ENCODE measurements at regions not wholly inside any gene's neighbourhood (a gene's known extent, or its start where the extent isn't known, plus 50 kb on each side); places are given as distances from the start of the nearest gene placed in this dataset.

DNA sequence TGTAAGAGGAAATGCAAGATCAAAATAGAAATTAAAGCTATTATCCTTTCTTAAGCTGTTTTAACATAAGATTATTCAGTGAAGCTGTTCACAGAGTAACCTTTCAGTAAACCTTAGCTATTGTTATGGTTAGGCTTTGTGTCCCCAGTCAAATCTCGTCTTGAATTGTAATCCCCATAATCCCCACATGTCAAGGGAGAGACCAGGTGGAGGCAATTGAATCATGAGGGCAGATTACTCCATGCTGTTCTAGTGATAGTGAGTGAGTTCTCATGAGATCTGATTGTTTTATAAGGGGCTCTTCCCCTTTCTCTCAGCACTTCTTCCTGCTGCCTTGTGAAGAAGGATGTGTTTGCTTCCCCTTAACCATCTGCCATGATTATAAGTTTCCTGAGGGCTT, 424.4 kb downstream of the DSEL start:
- no peaks in the 10 kb centered on the region for H3K4me1 ChIP-seq (ENCODE audit: control insufficient read depth, insufficient read depth, low read length)
- no peak overlapping the region for H3K4me3 ChIP-seq (ENCODE audit: low read depth, low read length)
- ChIA-PET CTCF (interaction anchor here (1.7 kb wide), 1 partner anchor 12 kb away, joined by 6 read pairs; no protein-coding TSS in a partner anchor), POLR2A (no interaction called here)
- TF ChIP-seq ZNF629 (tag by site-specific recombination; IDR thresholded peaks at IDR 0.05), result no peak
- TF ChIP-seq, protein P1, sequence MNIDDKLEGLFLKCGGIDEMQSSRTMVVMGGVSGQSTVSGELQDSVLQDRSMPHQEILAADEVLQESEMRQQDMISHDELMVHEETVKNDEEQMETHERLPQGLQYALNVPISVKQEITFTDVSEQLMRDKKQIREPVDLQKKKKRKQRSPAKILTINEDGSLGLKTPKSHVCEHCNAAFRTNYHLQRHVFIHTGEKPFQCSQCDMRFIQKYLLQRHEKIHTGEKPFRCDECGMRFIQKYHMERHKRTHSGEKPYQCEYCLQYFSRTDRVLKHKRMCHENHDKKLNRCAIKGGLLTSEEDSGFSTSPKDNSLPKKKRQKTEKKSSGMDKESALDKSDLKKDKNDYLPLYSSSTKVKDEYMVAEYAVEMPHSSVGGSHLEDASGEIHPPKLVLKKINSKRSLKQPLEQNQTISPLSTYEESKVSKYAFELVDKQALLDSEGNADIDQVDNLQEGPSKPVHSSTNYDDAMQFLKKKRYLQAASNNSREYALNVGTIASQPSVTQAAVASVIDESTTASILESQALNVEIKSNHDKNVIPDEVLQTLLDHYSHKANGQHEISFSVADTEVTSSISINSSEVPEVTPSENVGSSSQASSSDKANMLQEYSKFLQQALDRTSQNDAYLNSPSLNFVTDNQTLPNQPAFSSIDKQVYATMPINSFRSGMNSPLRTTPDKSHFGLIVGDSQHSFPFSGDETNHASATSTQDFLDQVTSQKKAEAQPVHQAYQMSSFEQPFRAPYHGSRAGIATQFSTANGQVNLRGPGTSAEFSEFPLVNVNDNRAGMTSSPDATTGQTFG (tag by site-specific recombination; IDR thresholded peaks at IDR 0.05; ENCODE audit: borderline replicate concordance), result no peak
- no peak for TF ChIP-seq ZNF518A (tag by site-specific recombination; conservative IDR thresholded peaks at IDR 0.05; ENCODE audit: low read depth)
- no peak for TF ChIP-seq ZNF335 (tag by site-specific recombination; conservative IDR thresholded peaks at IDR 0.05)
- TF ChIP-seq PRDM1 (tag by site-specific recombination; IDR thresholded peaks at IDR 0.05), result no peak
- no peak for TF ChIP-seq ZNF530 (tag by site-specific recombination; IDR thresholded peaks at IDR 0.05; ENCODE audit: low read depth)
- H3K9me3 ChIP-seq (ENCODE audit: control insufficient read depth, insufficient read depth, low read depth, low read length), result no peaks in the 10 kb centered on the region
- no peaks in the 10 kb centered on the region for H3K36me3 ChIP-seq (ENCODE audit: control insufficient read depth in 2 of 2, insufficient read depth in 1 of 2, low read length in 2 of 2)
- H3K27ac ChIP-seq (ENCODE audit: extremely low read depth, low read depth, low read length), result no peak overlapping the region

GRCh38 chr18:67081482-67082211, 434.9 kb downstream of the DSEL start:
- Histone ChIP-seq H3K4me3 (ENCODE audit: low read depth, low read length) (no peak overlapping the region), H3K36me3 (ENCODE audit: control insufficient read depth in 2 of 2, insufficient read depth in 1 of 2, low read length in 2 of 2) (no peaks in the 10 kb centered on the region), H3K27ac (ENCODE audit: extremely low read depth, low read depth, low read length) (no peak overlapping the region), H3K9me3 (ENCODE audit: control insufficient read depth, insufficient read depth, low read depth, low read length) (no peaks in the 10 kb centered on the region), H3K4me1 (ENCODE audit: control insufficient read depth, insufficient read depth, low read length) (no peaks in the 10 kb centered on the region)
- ChIA-PET POLR2A (no interaction called here), CTCF (interaction anchor here (1.1 kb wide), 1 partner anchor 23 kb away, joined by 3 read pairs; no protein-coding TSS in a partner anchor)
- TF ChIP-seq ZNF214 (tag by site-specific recombination; IDR thresholded peaks at IDR 0.05; ENCODE audit: borderline replicate concordance), result no peak
- TF ChIP-seq GFI1B (tag by site-specific recombination; IDR thresholded peaks at IDR 0.05), result no peak
- TF ChIP-seq ZFP3 (tag by site-specific recombination; IDR thresholded peaks at IDR 0.05; ENCODE audit: low read depth), result no peak
- TF ChIP-seq ZNF629 (tag by site-specific recombination; IDR thresholded peaks at IDR 0.05), result no peak
- TF ChIP-seq ZBTB11 (tag by site-specific recombination; conservative IDR thresholded peaks at IDR 0.05; ENCODE audit: low read depth), result no peak
- no peak for TF ChIP-seq ZNF621 (tag by site-specific recombination; IDR thresholded peaks at IDR 0.05)
- no peak for TF ChIP-seq PRDM10 (tag by site-specific recombination; IDR thresholded peaks at IDR 0.05)
- TF ChIP-seq ZNF423 (tag by site-specific recombination; IDR thresholded peaks at IDR 0.05), result no peak
- TF ChIP-seq, protein P2, sequence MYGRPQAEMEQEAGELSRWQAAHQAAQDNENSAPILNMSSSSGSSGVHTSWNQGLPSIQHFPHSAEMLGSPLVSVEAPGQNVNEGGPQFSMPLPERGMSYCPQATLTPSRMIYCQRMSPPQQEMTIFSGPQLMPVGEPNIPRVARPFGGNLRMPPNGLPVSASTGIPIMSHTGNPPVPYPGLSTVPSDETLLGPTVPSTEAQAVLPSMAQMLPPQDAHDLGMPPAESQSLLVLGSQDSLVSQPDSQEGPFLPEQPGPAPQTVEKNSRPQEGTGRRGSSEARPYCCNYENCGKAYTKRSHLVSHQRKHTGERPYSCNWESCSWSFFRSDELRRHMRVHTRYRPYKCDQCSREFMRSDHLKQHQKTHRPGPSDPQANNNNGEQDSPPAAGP (tag by site-specific recombination; IDR thresholded peaks at IDR 0.05), result no peak
- no peak for TF ChIP-seq ZSCAN16 (tag by site-specific recombination; IDR thresholded peaks at IDR 0.05)
- TF ChIP-seq ZNF184 (tag by site-specific recombination; IDR thresholded peaks at IDR 0.05), result no peak
